ENCODE measurements at regions not wholly inside any gene's neighbourhood (a gene's known extent, or its start where the extent isn't known, plus 50 kb on each side); places are given as distances from the start of the nearest gene placed in this dataset.
"Not testable (repeated sequence)": the region's sequence is repeated elsewhere in the genome, so short reads cannot be mapped to it uniquely, and the experiment has no call there.

DNA sequence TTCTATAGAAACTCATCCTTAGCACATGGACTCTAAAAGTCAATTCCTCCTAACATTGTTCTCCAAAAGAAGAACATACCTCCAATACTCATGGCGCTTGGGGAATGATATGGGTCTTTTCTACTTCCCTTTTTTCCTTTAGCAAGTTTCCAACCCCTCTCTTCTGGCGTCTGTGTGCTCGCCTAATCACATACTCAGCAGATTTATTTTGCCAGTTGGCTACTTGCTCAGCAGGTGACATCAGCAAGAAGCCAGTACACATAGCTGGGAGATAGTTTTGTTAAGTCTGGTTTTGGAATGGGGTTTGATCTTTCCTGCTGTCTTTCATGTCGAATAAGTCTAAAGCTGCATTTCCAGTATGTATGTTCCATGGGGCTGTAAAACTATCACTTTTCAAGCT, 193.8 kb downstream of the POM121L12 start:
- H3K4me3 ChIP-seq (ENCODE audit: low read depth in 1 of 2, low read length in 2 of 2) = no peak overlapping the region
- H3K36me3 ChIP-seq (ENCODE audit: control insufficient read depth in 1 of 2, insufficient read depth in 2 of 2, low read length in 2 of 2) = no peaks in the 10 kb centered on the region
- H3K27ac ChIP-seq (ENCODE audit: low read depth, low read length) = no peak overlapping the region
- peaks cover 4 to 8% of the 10 kb centered on the region in 2 donors for H3K9me3 ChIP-seq (ENCODE audit: control insufficient read depth in 1 of 2, low read length in 2 of 2)
- no peaks in the 10 kb centered on the region for H3K27me3 ChIP-seq (ENCODE audit: control insufficient read depth in 1 of 2, insufficient read depth in 2 of 2, low read length in 2 of 2)
- H3K4me1 ChIP-seq (ENCODE audit: control insufficient read depth in 1 of 2, insufficient read depth in 2 of 2, low read length in 2 of 2) = no peaks in the 10 kb centered on the region
- no peak overlapping the region for H3K9ac ChIP-seq (ENCODE audit: low read depth in 1 of 2, low read length in 2 of 2)

DNA sequence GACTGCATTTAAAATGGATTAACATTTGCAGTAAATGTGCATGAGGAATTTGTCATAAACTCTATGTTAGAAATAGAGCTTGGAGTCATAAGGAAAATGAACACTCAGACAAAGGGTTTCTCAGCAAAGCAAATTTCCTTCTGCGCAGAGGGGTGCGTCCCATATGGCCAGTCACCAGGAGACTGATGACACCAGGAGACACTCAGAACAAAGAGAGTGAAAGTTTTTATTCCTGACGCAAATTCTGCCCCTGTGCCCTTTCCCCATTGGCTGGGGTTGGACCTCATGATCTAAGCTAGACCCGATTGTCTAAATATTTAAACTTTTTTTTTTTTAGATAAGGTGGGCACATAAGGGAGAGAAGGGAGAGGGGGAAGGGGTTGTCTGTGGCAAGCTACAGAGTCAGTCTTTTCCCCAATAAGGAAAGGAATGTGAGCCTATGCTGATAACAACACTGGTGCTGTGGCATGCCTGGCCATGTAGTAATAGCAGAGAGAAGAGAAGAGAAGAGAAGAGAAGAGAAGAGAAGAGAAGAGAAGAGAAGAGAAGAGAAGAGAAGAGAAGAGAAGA, 202.0 kb downstream of the POM121L12 start:
- H3K4me3 ChIP-seq (ENCODE audit: low read depth in 1 of 2, low read length in 2 of 2) = no peak overlapping the region
- H3K36me3 ChIP-seq (ENCODE audit: control insufficient read depth in 1 of 2, insufficient read depth in 2 of 2, low read length in 2 of 2) = no peaks in the 10 kb centered on the region
- H3K27ac ChIP-seq (ENCODE audit: low read depth, low read length) = no peak overlapping the region
- no peaks in the 10 kb centered on the region for H3K27me3 ChIP-seq (ENCODE audit: control insufficient read depth in 1 of 2, insufficient read depth in 2 of 2, low read length in 2 of 2)
- H3K4me1 ChIP-seq (ENCODE audit: control insufficient read depth in 1 of 2, insufficient read depth in 2 of 2, low read length in 2 of 2) = no peaks in the 10 kb centered on the region
- H3K9ac ChIP-seq (ENCODE audit: low read depth in 1 of 2, low read length in 2 of 2) = no peak overlapping the region
- no peaks in the 10 kb centered on the region for H3K9me3 ChIP-seq (ENCODE audit: control insufficient read depth in 1 of 2, low read length in 2 of 2)

DNA sequence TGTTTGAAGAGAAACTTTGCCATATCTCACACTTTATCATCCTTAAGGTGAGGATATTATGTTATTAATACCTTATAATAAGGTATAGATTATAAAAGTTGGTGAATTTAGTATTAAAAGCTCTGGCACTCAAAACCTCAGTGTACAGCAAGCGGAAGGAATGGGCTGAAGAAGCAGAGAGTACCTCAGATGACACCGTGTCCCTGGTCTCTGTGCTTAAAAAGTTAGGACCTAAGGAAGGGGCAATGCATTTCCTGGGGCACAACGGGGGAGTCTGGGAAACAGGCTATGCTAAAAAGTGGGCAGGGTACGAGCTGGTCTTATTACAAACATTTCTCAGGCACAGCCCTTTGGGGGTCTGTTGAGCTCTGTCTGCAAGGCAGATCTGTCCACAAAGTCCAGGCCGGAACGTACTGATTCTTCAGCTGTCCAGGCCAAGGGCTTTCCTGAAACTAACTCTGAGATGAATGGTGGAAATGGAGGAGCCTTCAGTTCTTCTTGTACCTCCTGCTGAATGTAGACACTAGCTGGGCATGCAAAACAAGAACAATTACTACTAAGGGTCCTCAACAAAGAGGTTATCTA, 202.7 kb downstream of the POM121L12 start:
- Histone ChIP-seq H3K36me3 (ENCODE audit: control insufficient read depth in 1 of 2, insufficient read depth in 2 of 2, low read length in 2 of 2) (no peaks in the 10 kb centered on the region), H3K9ac (ENCODE audit: low read depth in 1 of 2, low read length in 2 of 2) (no peak overlapping the region), H3K4me3 (ENCODE audit: low read depth in 1 of 2, low read length in 2 of 2) (no peak overlapping the region), H3K27me3 (ENCODE audit: control insufficient read depth in 1 of 2, insufficient read depth in 2 of 2, low read length in 2 of 2) (no peaks in the 10 kb centered on the region), H3K27ac (ENCODE audit: low read depth, low read length) (no peak overlapping the region), H3K4me1 (ENCODE audit: control insufficient read depth in 1 of 2, insufficient read depth in 2 of 2, low read length in 2 of 2) (no peaks in the 10 kb centered on the region), H3K9me3 (ENCODE audit: control insufficient read depth in 1 of 2, low read length in 2 of 2) (no peaks in the 10 kb centered on the region)

DNA sequence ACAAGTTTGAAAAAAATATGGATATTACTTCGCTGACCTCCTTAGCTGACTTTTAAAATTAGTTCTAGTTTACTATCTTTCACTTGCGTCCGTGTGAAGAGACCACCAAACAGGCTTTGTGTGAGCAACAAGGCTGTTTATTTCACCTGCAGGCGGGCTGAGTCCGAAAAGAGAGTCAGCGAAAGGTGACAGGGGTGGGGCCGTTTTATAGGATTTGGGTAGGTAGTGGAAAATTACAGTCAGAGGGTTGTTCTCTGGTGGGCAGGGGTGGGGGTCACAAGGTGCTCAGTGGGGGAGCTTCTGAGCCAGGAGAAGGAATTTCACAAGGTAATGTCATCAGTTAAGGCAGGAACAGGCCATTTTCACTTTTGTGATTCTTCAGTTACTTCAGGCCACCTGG, 203.7 kb downstream of the POM121L12 start:
- H3K27ac ChIP-seq (ENCODE audit: low read depth, low read length); H3K9me3 ChIP-seq (ENCODE audit: control insufficient read depth in 1 of 2, low read length in 2 of 2); H3K27me3 ChIP-seq (ENCODE audit: control insufficient read depth in 1 of 2, insufficient read depth in 2 of 2, low read length in 2 of 2); H3K36me3 ChIP-seq (ENCODE audit: control insufficient read depth in 1 of 2, insufficient read depth in 2 of 2, low read length in 2 of 2); H3K9ac ChIP-seq (ENCODE audit: low read depth in 1 of 2, low read length in 2 of 2); H3K4me3 ChIP-seq (ENCODE audit: low read depth in 1 of 2, low read length in 2 of 2); H3K4me1 ChIP-seq (ENCODE audit: control insufficient read depth in 1 of 2, insufficient read depth in 2 of 2, low read length in 2 of 2): not testable (repeated sequence)

DNA sequence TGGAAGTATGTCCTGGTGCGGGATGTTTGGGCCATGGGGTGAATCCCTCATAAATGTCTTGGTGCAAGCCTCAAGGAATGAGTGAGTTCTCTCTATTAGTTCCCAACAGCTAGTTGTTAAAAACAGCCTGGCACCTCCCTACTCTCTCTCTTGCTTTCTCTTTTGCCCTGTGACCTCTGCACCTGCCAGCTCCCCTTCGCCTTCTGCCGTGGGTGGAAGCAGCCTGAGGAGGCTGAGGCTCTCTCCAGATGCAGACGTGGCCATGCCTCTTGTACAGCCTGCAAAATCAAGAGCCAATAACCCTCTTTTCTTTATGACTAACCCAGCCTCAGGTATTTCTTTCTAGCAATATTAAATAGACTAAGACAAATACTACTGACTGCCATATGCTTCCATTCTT, 210.3 kb downstream of the POM121L12 start:
- Histone ChIP-seq H3K4me3 (ENCODE audit: low read depth in 1 of 2, low read length in 2 of 2) (no peak overlapping the region), H3K9ac (ENCODE audit: low read depth in 1 of 2, low read length in 2 of 2) (no peak overlapping the region), H3K4me1 (ENCODE audit: control insufficient read depth in 1 of 2, insufficient read depth in 2 of 2, low read length in 2 of 2) (no peaks in the 10 kb centered on the region)

DNA sequence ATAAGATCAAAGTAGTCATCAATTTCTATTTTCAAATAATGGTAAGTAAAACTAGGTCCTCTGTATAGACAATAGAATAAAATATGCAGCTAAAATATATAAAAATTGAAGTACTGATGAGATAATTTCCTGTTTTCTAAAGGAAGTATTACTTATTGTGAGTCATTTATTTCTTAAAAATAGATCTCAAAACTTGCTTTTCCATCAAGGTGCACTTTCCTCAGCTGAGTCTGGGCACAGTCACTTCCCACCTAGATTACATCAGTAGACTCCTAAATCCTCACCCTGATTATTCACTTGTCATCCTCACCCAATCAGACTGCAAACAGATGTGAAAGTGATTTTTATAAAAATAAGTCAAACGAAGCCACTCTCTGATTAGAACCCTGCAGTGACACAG, 211.5 kb downstream of the POM121L12 start:
- Histone ChIP-seq H3K9ac (ENCODE audit: low read depth in 1 of 2, low read length in 2 of 2) (no peak overlapping the region), H3K27ac (ENCODE audit: low read depth, low read length) (no peak overlapping the region), H3K9me3 (ENCODE audit: control insufficient read depth in 1 of 2, low read length in 2 of 2) (peaks cover 0 to 6% of the 10 kb centered on the region in 2 donors), H3K4me1 (ENCODE audit: control insufficient read depth in 1 of 2, insufficient read depth in 2 of 2, low read length in 2 of 2) (no peaks in the 10 kb centered on the region), H3K4me3 (ENCODE audit: low read depth in 1 of 2, low read length in 2 of 2) (no peak overlapping the region), H3K27me3 (ENCODE audit: control insufficient read depth in 1 of 2, insufficient read depth in 2 of 2, low read length in 2 of 2) (no peaks in the 10 kb centered on the region), H3K36me3 (ENCODE audit: control insufficient read depth in 1 of 2, insufficient read depth in 2 of 2, low read length in 2 of 2) (no peaks in the 10 kb centered on the region)

More for the DNA sequence above, 210.3 kb downstream of the POM121L12 start:
- H3K27ac ChIP-seq (ENCODE audit: low read depth, low read length) = no peak overlapping the region
- H3K9me3 ChIP-seq (ENCODE audit: control insufficient read depth in 1 of 2, low read length in 2 of 2) = peaks cover 0 to 6% of the 10 kb centered on the region in 2 donors
- no peaks in the 10 kb centered on the region for H3K27me3 ChIP-seq (ENCODE audit: control insufficient read depth in 1 of 2, insufficient read depth in 2 of 2, low read length in 2 of 2)
- H3K36me3 ChIP-seq (ENCODE audit: control insufficient read depth in 1 of 2, insufficient read depth in 2 of 2, low read length in 2 of 2) = no peaks in the 10 kb centered on the region

DNA sequence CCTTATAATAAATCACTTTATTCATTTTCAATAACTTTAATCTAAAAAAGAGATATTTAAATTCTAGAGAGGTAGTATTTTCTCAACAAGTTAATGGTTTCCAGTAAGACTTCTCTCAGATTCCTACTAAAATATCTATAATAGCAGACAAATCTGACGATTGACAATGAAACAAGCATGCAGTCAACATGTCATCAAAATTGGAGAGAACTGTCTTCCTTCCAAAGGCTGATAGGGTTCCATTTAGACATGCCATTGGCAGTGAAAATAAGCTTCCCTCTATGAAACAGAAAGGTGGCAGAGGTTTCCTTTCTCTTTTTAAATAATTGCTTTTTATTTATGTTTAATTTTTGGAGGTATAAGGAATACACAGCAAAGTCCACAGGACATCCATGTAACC, 217.1 kb downstream of the POM121L12 start:
- peaks cover 6 to 10% of the 10 kb centered on the region in 2 donors for H3K9me3 ChIP-seq (ENCODE audit: control insufficient read depth in 1 of 2, low read length in 2 of 2)

DNA sequence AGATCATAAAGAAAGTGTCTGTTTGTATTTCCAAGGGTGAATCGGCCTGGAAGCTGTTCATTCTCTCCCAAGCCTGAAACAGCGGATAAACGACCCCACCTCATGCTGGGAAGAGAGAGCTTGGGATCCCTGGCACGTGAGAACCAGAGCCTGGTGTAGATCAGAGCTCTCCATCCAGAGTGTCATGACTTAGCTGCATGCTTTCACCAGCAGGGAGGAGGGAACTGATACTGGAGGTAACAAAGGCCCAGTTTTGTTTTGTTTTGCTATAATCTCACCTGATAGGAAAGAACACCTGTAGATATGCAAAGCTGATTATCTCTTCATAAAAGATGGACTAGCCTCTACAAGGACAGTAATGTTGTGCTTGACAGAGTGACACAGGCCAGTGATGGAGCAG, 236.6 kb downstream of the POM121L12 start:
- H3K4me1 ChIP-seq (ENCODE audit: control insufficient read depth in 1 of 2, insufficient read depth in 2 of 2, low read length in 2 of 2) = no peaks in the 10 kb centered on the region
- H3K36me3 ChIP-seq (ENCODE audit: control insufficient read depth in 1 of 2, insufficient read depth in 2 of 2, low read length in 2 of 2) = no peaks in the 10 kb centered on the region
- H3K4me3 ChIP-seq (ENCODE audit: low read depth in 1 of 2, low read length in 2 of 2) = no peak overlapping the region
- no peak overlapping the region for H3K9ac ChIP-seq (ENCODE audit: low read depth in 1 of 2, low read length in 2 of 2)
- no peaks in the 10 kb centered on the region for H3K27me3 ChIP-seq (ENCODE audit: control insufficient read depth in 1 of 2, insufficient read depth in 2 of 2, low read length in 2 of 2)
- H3K27ac ChIP-seq (ENCODE audit: low read depth, low read length) = no peak overlapping the region
- H3K9me3 ChIP-seq (ENCODE audit: control insufficient read depth in 1 of 2, low read length in 2 of 2) = peaks cover 11 to 14% of the 10 kb centered on the region in 2 donors

More for the DNA sequence above, 217.1 kb downstream of the POM121L12 start:
- H3K4me1 ChIP-seq (ENCODE audit: control insufficient read depth in 1 of 2, insufficient read depth in 2 of 2, low read length in 2 of 2) = no peaks in the 10 kb centered on the region
- H3K36me3 ChIP-seq (ENCODE audit: control insufficient read depth in 1 of 2, insufficient read depth in 2 of 2, low read length in 2 of 2) = no peaks in the 10 kb centered on the region
- H3K9ac ChIP-seq (ENCODE audit: low read depth in 1 of 2, low read length in 2 of 2) = no peak overlapping the region
- no peaks in the 10 kb centered on the region for H3K27me3 ChIP-seq (ENCODE audit: control insufficient read depth in 1 of 2, insufficient read depth in 2 of 2, low read length in 2 of 2)
- H3K27ac ChIP-seq (ENCODE audit: low read depth, low read length) = no peak overlapping the region
- H3K4me3 ChIP-seq (ENCODE audit: low read depth in 1 of 2, low read length in 2 of 2) = no peak overlapping the region

DNA sequence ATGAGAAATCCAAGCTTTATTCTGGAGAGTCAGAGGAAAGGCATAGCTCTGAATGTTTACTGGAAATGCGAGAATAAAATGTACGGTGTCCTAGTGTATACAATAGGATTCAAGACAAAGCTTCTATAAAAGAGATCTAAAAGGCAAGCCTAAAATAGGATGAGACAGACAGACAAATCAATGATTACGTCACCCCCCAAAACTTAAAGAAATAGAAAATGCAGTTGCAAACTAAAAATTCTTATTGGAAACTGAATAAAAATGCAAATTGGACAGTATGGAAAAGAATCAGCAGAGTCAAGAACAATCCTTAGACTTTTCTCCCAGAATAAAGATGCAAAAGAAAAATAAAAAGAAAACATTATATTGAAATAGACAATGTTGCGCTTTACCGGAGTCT, 245.9 kb downstream of the POM121L12 start:
- no peak overlapping the region for H3K27ac ChIP-seq (ENCODE audit: low read depth, low read length)
- no peaks in the 10 kb centered on the region for H3K36me3 ChIP-seq (ENCODE audit: control insufficient read depth in 1 of 2, insufficient read depth in 2 of 2, low read length in 2 of 2)
- H3K4me1 ChIP-seq (ENCODE audit: control insufficient read depth in 1 of 2, insufficient read depth in 2 of 2, low read length in 2 of 2) = no peaks in the 10 kb centered on the region
- H3K27me3 ChIP-seq (ENCODE audit: control insufficient read depth in 1 of 2, insufficient read depth in 2 of 2, low read length in 2 of 2) = no peaks in the 10 kb centered on the region
- H3K9ac ChIP-seq (ENCODE audit: low read depth in 1 of 2, low read length in 2 of 2) = no peak overlapping the region
- H3K9me3 ChIP-seq (ENCODE audit: control insufficient read depth in 1 of 2, low read length in 2 of 2) = peaks cover 0 to 6% of the 10 kb centered on the region in 2 donors
- H3K4me3 ChIP-seq (ENCODE audit: low read depth in 1 of 2, low read length in 2 of 2) = no peak overlapping the region

DNA sequence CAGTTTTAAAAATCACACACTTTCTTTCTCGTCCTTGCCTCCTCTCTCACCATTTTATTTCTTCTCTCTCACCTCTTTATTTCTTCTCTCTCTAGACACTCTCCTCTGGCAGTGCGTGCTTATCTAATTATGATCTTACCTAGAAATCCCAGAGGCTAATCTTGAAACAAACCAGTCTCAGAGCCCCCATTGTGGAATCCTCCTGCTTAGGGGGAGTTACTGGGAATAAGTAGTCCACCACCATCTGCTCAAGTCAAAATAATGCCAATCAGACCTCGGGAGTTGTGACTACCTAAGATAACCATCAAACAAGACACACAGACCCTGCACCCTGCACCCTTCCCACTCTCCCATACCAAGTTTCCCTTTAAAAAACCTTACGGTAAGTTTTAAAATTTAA, 256.9 kb downstream of the POM121L12 start:
- Histone ChIP-seq H3K4me3 (ENCODE audit: low read depth in 1 of 2, low read length in 2 of 2) (no peak overlapping the region), H3K9ac (ENCODE audit: low read depth in 1 of 2, low read length in 2 of 2) (no peak overlapping the region), H3K4me1 (ENCODE audit: control insufficient read depth in 1 of 2, insufficient read depth in 2 of 2, low read length in 2 of 2) (no peaks in the 10 kb centered on the region), H3K27me3 (ENCODE audit: control insufficient read depth in 1 of 2, insufficient read depth in 2 of 2, low read length in 2 of 2) (no peaks in the 10 kb centered on the region), H3K27ac (ENCODE audit: low read depth, low read length) (no peak overlapping the region), H3K9me3 (ENCODE audit: control insufficient read depth in 1 of 2, low read length in 2 of 2) (peaks cover 7 to 10% of the 10 kb centered on the region in 2 donors), H3K36me3 (ENCODE audit: control insufficient read depth in 1 of 2, insufficient read depth in 2 of 2, low read length in 2 of 2) (no peaks in the 10 kb centered on the region)

Measured in duodenal mucosa (tissue), 2 donors.